ENCODE measurements at regions not wholly inside any gene's neighbourhood (a gene's known extent, or its start where the extent isn't known, plus 50 kb on each side); places are given as distances from the start of the nearest gene placed in this dataset.
"Not testable (repeated sequence)": the region's sequence is repeated elsewhere in the genome, so short reads cannot be mapped to it uniquely, and the experiment has no call there.

- no peak for ATAC-seq
- H3K4me1 ChIP-seq = no peaks in the 10 kb centered on the region
- no peak overlapping the region for H3K4me3 ChIP-seq
- no peaks in the 10 kb centered on the region for H3K9me3 ChIP-seq
- intact Hi-C loops (cut with DNase I) = no loop called here
- no peaks in the 10 kb centered on the region for H3K27me3 ChIP-seq (ENCODE audit: insufficient read depth in 3 of 3, low read length in 2 of 3)
- DNase-seq = no peak
- no peaks in the 10 kb centered on the region for H3K36me3 ChIP-seq (ENCODE audit: insufficient read depth in 1 of 2, low read depth in 1 of 2)
- no peak for TF ChIP-seq CTCF (IDR thresholded peaks at IDR 0.05)
- H3K27ac ChIP-seq = no peak overlapping the region
- WGBS, 3 donors = 67 to 79% (median 77%) methylated on average over 6 of the region's 6 CpGs
Observed at GRCh38 chrX:51163730-51164129, 168.9 kb upstream of the NUDT10 start.

DNA sequence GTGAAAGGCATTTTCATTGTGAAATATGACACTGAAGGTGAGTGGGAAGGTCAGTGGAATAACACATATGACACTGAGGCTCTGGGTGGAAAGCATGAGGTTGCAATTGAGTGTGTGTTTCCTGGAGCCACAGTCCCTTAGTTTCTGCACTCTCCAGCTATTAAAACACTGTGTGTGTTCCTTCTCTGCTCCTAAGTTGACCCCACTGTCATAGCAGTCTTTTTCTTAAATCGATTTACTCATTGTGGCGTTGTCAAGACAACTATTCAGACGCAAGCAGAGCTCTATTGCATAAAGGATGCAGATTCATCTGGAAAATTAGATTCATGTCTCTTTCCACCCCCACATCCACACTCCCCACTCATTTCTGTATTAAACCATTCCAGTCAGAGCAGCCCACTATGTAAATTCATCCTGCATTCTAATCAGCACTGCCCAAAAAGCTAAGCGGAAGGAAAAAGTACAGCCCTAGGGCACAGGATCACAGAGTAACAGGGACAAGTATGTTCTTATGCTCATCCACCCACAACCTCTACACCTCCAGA lies 154.2 kb upstream of the NUDT10 start:
- peaks cover 0 to 13% (median 0%) of the 10 kb centered on the region in 3 donors for H3K27me3 ChIP-seq (ENCODE audit: insufficient read depth in 3 of 3, low read length in 2 of 3)
- H3K36me3 ChIP-seq (ENCODE audit: insufficient read depth in 1 of 2, low read depth in 1 of 2); DNase-seq; ATAC-seq; H3K9me3 ChIP-seq; H3K27ac ChIP-seq; H3K4me3 ChIP-seq; H3K4me1 ChIP-seq; intact Hi-C loops (cut with DNase I): not testable (repeated sequence)
- WGBS, 3 donors = 57 to 68% (median 66%) methylated on average over 3 to 4 of the region's 4 CpGs

DNA sequence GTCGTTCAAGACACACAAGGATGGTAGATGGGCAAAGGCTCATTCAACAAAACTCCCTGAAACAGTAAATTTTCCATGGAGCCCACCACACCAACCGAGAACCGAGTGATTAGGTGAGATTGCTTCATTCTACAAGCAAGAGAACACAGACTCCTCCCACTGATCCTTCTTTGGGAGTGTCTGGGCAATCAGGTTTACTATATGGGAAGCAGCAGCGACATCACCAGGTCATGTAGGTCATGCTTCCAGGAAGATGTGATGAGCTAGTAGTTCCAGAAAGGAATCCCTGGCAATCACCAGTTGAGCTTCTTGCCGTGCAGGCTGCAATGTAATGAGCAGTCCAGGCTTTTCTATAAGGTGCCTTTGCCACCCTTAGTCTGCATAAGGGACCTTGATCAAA lies 152.8 kb upstream of the NUDT10 start:
- H3K4me1 ChIP-seq; H3K36me3 ChIP-seq (ENCODE audit: insufficient read depth in 1 of 2, low read depth in 1 of 2); H3K4me3 ChIP-seq; DNase-seq; ATAC-seq; H3K27ac ChIP-seq; H3K9me3 ChIP-seq; intact Hi-C loops (cut with DNase I): not testable (repeated sequence)
- peaks cover 0 to 13% (median 0%) of the 10 kb centered on the region in 3 donors for H3K27me3 ChIP-seq (ENCODE audit: insufficient read depth in 3 of 3, low read length in 2 of 3)
- WGBS, 3 donors = 46 to 79% (median 66%) methylated on average over 4 to 5 of the region's 5 CpGs

- no peak overlapping the region for H3K4me3 ChIP-seq
- H3K9me3 ChIP-seq = no peaks in the 10 kb centered on the region
- TF ChIP-seq CTCF (IDR thresholded peaks at IDR 0.05) = no peak
- 24 to 60% (median 37%) methylated on average over 5 to 6 of the region's 6 CpGs for WGBS, 3 donors
- ATAC-seq = no peak
- DNase-seq = no peak
- no peak overlapping the region for H3K27ac ChIP-seq
- no peaks in the 10 kb centered on the region for H3K36me3 ChIP-seq (ENCODE audit: insufficient read depth in 1 of 2, low read depth in 1 of 2)
- intact Hi-C loops (cut with DNase I) = no loop called here
- no peaks in the 10 kb centered on the region for H3K4me1 ChIP-seq
- H3K27me3 ChIP-seq (ENCODE audit: insufficient read depth in 3 of 3, low read length in 2 of 3) = peaks cover 0 to 2% (median 0%) of the 10 kb centered on the region in 3 donors
Observed at GRCh38 chrX:51182545-51182944, 150.1 kb upstream of the NUDT10 start.

- Histone ChIP-seq H3K9me3 (peaks cover 6% of the 10 kb centered on the region), H3K4me3 (no peak overlapping the region), H3K4me1 (no peaks in the 10 kb centered on the region), H3K36me3 (ENCODE audit: insufficient read depth in 1 of 2, low read depth in 1 of 2) (no peaks in the 10 kb centered on the region), H3K27me3 (ENCODE audit: insufficient read depth in 3 of 3, low read length in 2 of 3) (no peaks in the 10 kb centered on the region), H3K27ac (no peak overlapping the region)
- DNase-seq (no peak), ATAC-seq (no peak)
- intact Hi-C loops (cut with DNase I) = no loop called here
- no peak for TF ChIP-seq CTCF (IDR thresholded peaks at IDR 0.05)
- WGBS, 3 donors = 65 to 100% (median 85%) methylated on average over 1 of the region's 1 CpG
Observed at GRCh38 chrX:51192104-51192503, 140.5 kb upstream of the NUDT10 start.

- no peaks in the 10 kb centered on the region for H3K9me3 ChIP-seq
- no peak for TF ChIP-seq CTCF (IDR thresholded peaks at IDR 0.05)
- H3K27me3 ChIP-seq (ENCODE audit: insufficient read depth in 3 of 3, low read length in 2 of 3) = no peaks in the 10 kb centered on the region
- no peak overlapping the region for H3K27ac ChIP-seq
- 53 to 59% (median 56%) methylated on average over 4 of the region's 4 CpGs for WGBS, 3 donors
- no peak overlapping the region for H3K4me3 ChIP-seq
- no peaks in the 10 kb centered on the region for H3K36me3 ChIP-seq (ENCODE audit: insufficient read depth in 1 of 2, low read depth in 1 of 2)
- H3K4me1 ChIP-seq = no peaks in the 10 kb centered on the region
- intact Hi-C loops (cut with DNase I) = no loop called here
- DNase-seq (no peak), ATAC-seq (no peak)
Observed at GRCh38 chrX:51215266-51215665, 117.4 kb upstream of the NUDT10 start.
